ENCODE measurements at regions not wholly inside any gene's neighbourhood (a gene's known extent, or its start where the extent isn't known, plus 50 kb on each side); places are given as distances from the start of the nearest gene placed in this dataset. TPM values are rescaled to one million over a fixed set of nuclear protein-coding genes. Genes with fewer than 3 reads are reported as not detected.

GRCh38 chr7:131606346-131607290 is 50.2 kb upstream of the PODXL start:
- Histone ChIP-seq H3K27me3 (peaks cover 0 to 17% of the 10 kb centered on the region in 2 donors), H3K4me3 (no peak overlapping the region), H3K4me1 (peaks cover 0 to 23% (median 3%) of the 10 kb centered on the region in 4 donors), H3K36me3 (no peaks in the 10 kb centered on the region), H3K27ac (no peak overlapping the region), H3K9me3 (no peaks in the 10 kb centered on the region)
- no peak for DNase-seq (ENCODE audit: low spot score in 2 of 2)
- TF ChIP-seq CTCF (IDR thresholded peaks at IDR 0.05) (no peak), EP300 (IDR thresholded peaks at IDR 0.05) (no peak), POLR2A (IDR thresholded peaks at IDR 0.05) (no peak)
- 88 to 92% methylated on average over 11 of the region's 11 CpGs for WGBS, 2 donors

Small RNA genes in the stretch of these regions (small RNA-seq; reads per million reads assigned to genes)
- gene AC009518.3: not detected
